ENCODE measurements at regions not wholly inside any gene's neighbourhood (a gene's known extent, or its start where the extent isn't known, plus 50 kb on each side); places are given as distances from the start of the nearest gene placed in this dataset.
"Not testable (repeated sequence)": the region's sequence is repeated elsewhere in the genome, so short reads cannot be mapped to it uniquely, and the experiment has no call there.

DNA sequence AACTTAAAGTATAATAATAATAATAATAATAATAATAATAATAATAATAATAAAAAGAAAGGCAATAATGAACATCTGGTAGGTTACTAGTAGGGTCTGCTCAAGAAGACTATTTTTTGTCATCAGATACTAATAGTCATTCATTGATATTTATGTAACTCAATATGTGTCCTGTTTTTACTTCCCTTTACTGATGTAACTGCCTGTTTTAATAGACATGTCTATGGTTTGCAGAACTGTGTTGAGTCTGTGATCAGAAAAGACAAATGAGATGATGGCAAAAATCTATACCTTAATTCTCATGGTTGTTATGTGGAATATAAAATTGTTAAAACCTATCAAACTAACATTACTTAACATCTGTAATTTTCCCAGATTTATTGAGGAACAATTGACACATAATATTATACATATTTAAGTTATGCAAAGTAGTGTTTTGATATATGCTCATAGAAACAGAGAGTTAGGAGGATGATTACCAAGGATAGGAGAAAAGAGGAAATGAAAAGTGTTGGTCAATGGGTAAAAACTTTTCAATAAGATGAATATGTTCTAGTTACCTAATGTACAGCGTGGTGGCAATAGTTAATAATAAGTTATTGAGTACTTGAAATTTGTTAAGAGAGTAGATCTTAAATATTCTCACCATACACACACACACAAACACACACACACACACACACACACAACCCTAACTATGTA lies 699.4 kb downstream of the ZPLD1 start:
- H3K4me3 ChIP-seq (ENCODE audit: low read depth, low read length) = no peak overlapping the region

- no peak overlapping the region for H3K4me3 ChIP-seq (ENCODE audit: low read depth, low read length)
Measured at GRCh38 chr3:103136621-103137020, 701.8 kb downstream of the ZPLD1 start.

GRCh38 chr3:103137830-103138229 lies 703.0 kb downstream of the ZPLD1 start:
- H3K4me3 ChIP-seq (ENCODE audit: low read depth, low read length) = no peak overlapping the region

DNA sequence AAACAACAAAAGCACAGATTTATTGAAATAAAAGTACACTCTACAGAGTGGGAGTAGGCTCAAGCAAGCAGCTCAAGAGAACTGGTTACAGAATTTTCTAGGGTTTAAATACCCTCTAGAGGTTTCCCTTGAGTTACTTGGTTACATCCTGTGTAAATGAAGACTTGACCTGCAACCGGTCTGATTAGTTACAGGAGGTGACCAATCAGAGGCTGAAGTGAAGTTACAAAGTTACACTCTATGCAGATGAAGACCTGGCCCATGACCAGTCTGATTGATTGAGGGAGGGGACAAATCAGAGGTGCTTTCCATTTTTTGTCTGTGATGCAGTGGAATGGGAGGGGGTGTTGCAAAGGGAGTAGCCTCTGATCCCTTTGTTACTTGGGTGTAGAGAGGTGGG lies 723.4 kb downstream of the ZPLD1 start:
- H3K4me3 ChIP-seq (ENCODE audit: low read depth, low read length) = no peak overlapping the region

GRCh38 chr3:103166890-103167289 lies 732.1 kb downstream of the ZPLD1 start:
- H3K4me3 ChIP-seq (ENCODE audit: low read depth, low read length) = no peak overlapping the region

DNA sequence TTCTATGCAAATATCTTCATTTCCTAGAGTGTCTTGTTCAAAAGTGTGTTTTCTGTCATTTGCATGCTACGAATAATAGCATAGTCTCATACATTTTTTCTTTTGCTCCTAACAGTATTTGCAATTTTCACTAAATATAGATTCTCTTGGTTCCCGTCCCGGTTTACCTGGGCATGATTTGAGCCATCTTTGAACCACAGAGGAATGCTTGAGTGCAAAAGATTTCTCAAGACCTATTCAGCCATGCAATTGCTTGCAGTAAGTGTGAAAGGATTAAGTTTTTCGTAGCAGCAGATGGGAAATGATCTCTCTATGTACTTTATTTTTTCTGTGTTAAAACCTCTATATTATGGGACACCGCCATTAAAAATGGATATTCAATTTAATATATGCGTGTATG lies 733.0 kb downstream of the ZPLD1 start:
- H3K4me3 ChIP-seq (ENCODE audit: low read depth, low read length) = no peak overlapping the region

DNA sequence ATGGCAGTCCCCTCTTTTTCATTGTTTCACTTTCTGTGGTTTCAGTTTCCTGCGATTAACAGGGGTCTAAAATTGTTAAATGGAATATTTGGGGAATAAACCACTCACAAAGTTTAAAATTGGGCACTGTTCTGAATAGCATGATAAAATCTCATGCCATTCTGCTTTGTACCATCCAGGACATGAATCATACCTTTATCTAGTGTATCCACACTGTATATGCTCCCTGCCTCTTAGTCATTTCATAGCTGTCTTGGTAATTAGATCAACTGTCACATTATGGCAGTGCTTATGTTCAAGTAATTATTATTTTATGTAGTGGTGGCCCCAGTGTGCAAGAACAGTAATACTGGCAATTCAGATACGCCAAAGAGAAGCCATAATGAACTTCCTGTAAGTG lies 734.5 kb downstream of the ZPLD1 start:
- H3K4me3 ChIP-seq (ENCODE audit: low read depth, low read length) = no peak overlapping the region

DNA sequence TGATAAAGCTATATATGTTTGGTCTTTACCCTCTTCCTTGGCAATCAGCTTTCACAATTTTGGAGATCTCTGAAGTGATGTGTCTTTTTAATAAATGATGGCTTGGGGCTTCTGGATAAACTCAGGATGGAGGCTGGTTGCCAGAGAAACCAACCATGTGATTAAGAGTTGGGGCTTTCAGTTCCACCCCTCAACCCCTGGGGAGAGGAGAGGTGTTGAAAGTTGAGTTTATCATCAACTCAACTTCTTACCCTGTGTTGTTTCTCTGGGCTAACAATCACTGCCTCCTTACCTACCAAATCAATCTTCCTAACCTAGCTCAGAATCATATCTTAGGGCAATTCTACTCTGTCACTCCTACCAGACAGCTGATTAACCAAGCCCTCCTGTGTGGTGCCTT lies 735.8 kb downstream of the ZPLD1 start:
- no peak overlapping the region for H3K4me3 ChIP-seq (ENCODE audit: low read depth, low read length)

DNA sequence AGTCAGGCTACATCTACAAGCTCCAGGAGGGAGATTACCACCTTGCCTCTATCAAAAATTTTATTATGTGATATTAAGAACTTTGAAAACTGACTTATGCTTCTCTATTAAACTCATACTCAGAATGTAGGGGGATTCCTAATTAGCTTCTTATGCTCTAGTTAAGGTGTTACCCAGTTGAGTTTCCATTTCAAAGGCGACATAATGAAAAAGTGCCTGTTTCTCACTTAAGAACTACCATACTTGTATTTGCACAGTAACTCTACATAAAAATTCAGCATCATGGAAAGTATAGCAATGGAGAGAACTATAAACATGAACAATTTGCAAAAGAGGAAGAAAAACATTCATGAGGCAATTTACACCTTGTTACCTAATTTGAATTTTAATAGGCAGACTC lies 739.1 kb downstream of the ZPLD1 start:
- H3K4me3 ChIP-seq (ENCODE audit: low read depth, low read length) = no peak overlapping the region

DNA sequence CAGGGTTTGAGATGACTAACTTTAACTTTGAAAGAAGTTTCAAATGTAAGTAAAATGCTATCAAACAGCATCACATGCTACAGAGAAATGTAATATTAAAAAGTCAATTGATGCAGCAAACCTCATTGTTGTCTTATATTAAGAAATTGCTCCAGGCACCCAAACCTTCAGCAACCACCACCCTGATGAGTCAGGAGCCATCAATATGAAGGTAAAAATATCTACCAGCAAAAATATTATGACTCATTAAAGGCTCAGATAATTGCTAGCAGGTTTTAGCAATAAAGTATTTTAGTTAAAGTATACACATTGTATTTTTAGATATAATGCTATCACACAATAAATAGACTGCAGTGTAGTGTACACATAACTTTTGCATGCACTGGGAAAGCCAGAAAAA lies 746.3 kb downstream of the ZPLD1 start:
- no peak overlapping the region for H3K4me3 ChIP-seq (ENCODE audit: low read depth, low read length)

DNA sequence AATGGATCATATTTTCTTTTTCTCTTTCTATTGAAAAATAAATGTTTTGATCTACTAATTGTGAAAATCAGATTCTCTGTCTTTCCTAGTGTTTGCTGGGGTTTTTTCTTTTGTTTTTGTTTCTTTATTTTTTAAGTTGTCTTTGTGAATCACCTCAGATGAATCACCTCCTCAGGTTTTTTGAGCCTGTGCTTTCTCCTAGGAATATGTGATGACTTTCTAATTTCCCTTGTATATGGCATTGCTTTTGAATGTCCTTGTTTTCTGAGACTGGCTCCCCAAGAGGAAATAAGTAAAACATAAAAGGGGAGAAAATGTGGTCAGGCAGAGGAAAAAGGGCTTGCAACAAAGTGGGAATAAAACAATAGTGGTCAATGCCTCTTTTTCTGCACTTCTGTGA lies 750.0 kb downstream of the ZPLD1 start:
- no peak overlapping the region for H3K4me3 ChIP-seq (ENCODE audit: low read depth, low read length)

GRCh38 chr3:103189941-103190340 lies 755.1 kb downstream of the ZPLD1 start:
- no peak overlapping the region for H3K4me3 ChIP-seq (ENCODE audit: low read depth, low read length)

GRCh38 chr3:103195216-103195615 lies 760.4 kb downstream of the ZPLD1 start:
- H3K4me3 ChIP-seq (ENCODE audit: low read depth, low read length) = no peak overlapping the region

- H3K4me3 ChIP-seq (ENCODE audit: low read depth, low read length) = no peak overlapping the region
Measured at GRCh38 chr3:103203441-103203840, 768.6 kb downstream of the ZPLD1 start.

DNA sequence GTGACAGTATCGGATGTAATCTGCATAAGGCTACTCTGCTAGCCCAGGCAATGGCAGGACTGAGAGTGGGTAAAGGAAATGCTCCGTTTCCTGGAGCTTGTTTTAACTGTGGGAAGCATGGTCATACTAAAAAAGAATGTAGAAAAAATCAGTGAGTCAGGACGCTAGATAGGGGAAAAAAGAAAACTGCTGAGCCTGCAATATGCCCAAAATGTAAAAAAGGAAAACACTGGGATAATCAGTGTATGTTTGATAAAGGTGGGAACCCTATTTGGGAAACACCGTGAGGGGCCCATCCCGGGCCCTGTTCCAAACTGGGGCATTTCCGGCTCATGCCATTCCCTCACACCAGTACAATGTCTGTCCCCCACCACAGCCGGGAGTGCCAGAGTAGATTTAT lies 775.8 kb downstream of the ZPLD1 start:
- H3K4me3 ChIP-seq (ENCODE audit: low read depth, low read length) = no peak overlapping the region

DNA sequence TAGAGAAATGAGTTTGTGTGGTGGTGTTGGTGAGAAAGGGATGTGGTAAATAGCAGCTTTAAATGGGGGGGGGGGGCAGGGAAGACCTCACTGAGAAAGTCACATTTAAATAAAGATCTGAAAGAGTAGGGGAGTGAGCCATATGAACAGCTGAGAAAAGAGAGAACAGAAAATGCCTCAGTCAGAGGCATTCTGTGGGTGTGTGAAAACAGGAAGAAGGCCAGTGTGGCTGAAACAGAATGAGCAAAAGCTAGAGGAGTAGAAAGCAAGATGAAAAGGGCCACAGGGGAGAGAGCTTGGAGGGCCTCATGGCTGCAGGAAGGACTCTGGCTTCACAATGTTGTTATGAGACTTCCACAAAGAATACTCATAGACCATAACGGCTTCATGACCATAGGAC lies 783.3 kb downstream of the ZPLD1 start:
- H3K4me3 ChIP-seq (ENCODE audit: low read depth, low read length) = no peak overlapping the region

- no peak overlapping the region for H3K4me3 ChIP-seq (ENCODE audit: low read depth, low read length)
Measured at GRCh38 chr3:103218793-103219192, 784.0 kb downstream of the ZPLD1 start.

GRCh38 chr3:103227651-103228050 lies 792.8 kb downstream of the ZPLD1 start:
- H3K4me3 ChIP-seq (ENCODE audit: low read depth, low read length) = no peak overlapping the region

DNA sequence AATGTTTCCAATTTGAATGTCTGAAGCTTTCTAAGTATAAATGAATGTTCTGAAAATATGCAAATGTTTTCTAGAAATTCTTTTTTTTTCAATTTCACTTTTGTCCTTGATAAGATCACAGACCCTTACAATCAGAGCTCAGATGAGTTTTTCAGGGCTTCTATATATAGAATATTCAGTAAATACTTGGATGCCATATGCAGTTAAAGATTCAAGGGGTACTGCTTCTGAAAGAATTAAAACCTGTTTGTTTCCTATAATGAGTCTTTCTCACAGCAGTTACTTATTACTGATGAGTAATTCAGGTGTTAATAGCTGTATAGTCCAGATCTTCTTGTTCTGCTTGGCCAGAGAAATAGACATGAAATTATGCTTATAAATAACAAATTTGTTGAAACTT lies 812.6 kb downstream of the ZPLD1 start:
- H3K4me3 ChIP-seq (ENCODE audit: low read depth, low read length) = no peak overlapping the region

GRCh38 chr3:103254827-103255226 lies 820.0 kb downstream of the ZPLD1 start:
- H3K4me3 ChIP-seq (ENCODE audit: low read depth, low read length) = not testable (repeated sequence)

- H3K4me3 ChIP-seq (ENCODE audit: low read depth, low read length) = no peak overlapping the region
Measured at GRCh38 chr3:103269287-103269686, 834.5 kb downstream of the ZPLD1 start.

DNA sequence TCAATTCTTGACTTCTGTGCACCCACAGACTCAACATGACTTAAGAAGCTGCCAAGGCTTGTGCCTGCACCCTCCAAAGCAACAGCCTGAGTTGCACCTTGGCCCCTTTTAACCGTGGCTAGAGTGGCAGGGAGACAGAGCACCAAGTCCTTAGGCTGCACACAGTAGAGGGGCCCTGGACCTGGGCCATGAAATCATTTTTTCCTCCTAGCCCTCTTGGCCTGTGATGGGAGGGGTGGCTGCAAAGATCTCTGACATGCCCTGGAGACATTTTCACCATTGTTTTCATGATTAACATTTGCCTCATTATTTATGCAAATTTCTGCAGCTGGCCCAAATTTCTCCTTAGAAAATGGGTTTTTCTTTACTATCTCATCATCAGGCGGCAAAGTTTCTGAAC lies 836.8 kb downstream of the ZPLD1 start:
- no peak overlapping the region for H3K4me3 ChIP-seq (ENCODE audit: low read depth, low read length)

- no peak overlapping the region for H3K4me3 ChIP-seq (ENCODE audit: low read depth, low read length)
Measured at GRCh38 chr3:103295974-103296570, 861.3 kb downstream of the ZPLD1 start.
